GM19372 (cell line): ENCODE measurements at regions not wholly inside any gene's neighbourhood (a gene's known extent, or its start where the extent isn't known, plus 50 kb on each side); places are given as distances from the start of the nearest gene placed in this dataset.
"Not testable (repeated sequence)": the region's sequence is repeated elsewhere in the genome, so short reads cannot be mapped to it uniquely, and the experiment has no call there.

Source experiments
- ATAC-seq: cut with Tn5 transposase; IDR thresholded peaks from one replicate; pipeline ENCODE4 v1.9.1; 2021; ENCODE audit warnings: mild to moderate bottlenecking, low read depth, moderate library complexity; ENCODE audit not compliant: unreplicated experiment

- ATAC-seq, result no peak
Observed at GRCh38 chr12:105856048-105856405, 282.7 kb downstream of the NUAK1 start.

DNA sequence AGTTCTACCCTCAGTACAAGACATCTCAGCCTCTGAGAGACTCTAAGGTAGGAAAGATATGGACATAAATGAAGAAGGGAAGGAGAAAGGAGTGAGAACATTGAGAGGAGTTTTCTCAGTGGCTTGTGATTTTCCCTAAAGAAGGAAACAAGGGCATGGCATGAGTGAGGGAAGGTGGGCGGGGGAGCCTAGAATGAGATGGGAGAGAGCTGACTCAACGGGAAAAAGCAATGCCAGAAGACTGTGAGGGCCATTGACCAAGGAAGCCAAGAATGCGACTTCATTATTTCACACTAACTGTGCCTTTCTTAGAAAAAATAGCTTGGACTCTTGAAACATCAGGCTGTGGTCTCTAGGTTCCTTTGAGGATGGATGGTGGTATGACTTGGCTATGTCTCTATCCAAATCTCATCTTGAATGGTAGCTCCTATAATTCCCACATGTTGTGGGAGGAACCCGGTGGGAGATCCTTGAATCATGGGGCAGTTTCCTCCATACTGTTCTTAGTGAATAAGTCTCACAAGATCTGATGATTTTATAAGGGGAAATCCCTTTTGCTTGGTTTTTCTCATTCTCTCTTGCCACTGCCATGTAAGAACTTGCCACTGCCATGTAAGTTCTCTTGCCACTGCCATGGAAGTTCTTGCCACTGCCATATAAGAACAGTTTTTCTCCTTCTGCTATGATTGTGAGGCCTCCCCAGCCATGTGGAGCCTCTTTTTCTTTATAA is 279.6 kb downstream of the NUAK1 start:
- no peak for ATAC-seq

DNA sequence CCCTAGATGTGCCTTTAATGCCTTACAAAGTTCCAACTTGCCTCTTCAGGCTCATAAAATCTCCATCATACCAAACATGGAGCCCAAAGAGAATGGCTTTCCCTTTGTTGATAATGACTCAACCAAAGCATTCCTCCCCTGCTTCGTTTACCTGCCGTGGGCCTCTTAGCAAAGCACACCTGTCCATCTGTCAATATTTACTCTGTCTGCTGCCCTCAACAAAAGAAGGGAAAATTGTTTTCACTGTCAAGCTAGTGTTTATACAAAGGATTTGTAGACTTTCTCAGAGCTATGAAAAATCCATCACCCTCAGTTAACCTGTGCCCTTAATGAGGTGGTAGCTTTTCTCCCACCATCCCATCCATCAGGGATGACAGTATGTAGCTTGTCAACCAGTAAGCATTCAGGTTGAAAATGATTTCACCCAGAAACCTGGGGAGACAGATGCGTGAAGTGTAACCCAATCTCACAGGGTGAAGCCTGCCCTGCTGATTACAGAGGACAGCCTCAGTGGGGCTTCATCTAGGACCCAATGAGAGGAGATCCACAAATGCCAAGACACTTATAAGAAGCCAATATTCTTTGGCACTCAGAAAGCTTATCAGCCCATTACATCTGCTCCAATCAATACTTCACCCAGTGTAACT is 278.1 kb downstream of the NUAK1 start:
- ATAC-seq, result no peak

DNA sequence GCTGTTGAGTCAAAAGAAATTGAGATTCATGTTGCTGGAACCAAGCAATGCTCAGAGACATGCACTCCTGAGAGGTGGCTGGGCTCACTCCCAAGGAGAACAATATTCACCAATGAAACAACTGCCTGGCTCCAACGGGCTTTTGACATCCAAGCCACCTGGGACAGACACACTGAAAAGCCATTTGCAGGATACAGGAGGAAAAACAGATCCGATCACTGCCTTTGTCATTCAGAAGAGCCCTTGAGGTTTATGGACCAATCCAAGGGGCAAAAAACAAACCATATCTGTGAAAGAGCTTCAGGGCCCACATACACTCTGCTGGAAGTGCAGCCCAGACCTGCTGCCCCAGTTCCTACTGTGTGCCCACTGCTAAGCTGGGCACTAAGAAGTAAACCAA is 277.5 kb downstream of the NUAK1 start:
- no peak for ATAC-seq

GRCh38 chr12:105862163-105862821 is 276.5 kb downstream of the NUAK1 start:
- no peak for ATAC-seq

GRCh38 chr12:105864316-105864715 is 274.4 kb downstream of the NUAK1 start:
- no peak for ATAC-seq

DNA sequence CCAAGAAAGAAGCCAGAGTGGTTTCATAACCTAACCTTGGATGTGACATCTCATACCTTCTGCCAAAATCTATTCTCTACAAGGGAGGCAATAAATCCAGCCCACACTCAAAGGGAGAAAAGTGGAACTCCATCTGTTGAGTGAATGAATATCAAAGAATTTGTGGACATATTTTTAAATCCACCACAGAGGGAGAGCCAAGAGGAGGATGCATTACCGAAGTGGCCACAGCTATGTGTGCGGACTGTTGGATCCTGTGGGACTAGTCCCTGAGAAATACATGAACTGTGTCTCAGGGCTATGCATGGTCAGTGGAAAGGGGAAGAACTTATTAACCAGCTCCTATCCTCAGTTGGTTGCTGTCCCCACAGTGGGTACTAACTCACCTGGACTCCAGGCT is 273.9 kb downstream of the NUAK1 start:
- no peak for ATAC-seq

GRCh38 chr12:105865886-105866285 is 272.9 kb downstream of the NUAK1 start:
- no peak for ATAC-seq

- ATAC-seq, result no peak
Observed at GRCh38 chr12:105874121-105874520, 264.6 kb downstream of the NUAK1 start.

DNA sequence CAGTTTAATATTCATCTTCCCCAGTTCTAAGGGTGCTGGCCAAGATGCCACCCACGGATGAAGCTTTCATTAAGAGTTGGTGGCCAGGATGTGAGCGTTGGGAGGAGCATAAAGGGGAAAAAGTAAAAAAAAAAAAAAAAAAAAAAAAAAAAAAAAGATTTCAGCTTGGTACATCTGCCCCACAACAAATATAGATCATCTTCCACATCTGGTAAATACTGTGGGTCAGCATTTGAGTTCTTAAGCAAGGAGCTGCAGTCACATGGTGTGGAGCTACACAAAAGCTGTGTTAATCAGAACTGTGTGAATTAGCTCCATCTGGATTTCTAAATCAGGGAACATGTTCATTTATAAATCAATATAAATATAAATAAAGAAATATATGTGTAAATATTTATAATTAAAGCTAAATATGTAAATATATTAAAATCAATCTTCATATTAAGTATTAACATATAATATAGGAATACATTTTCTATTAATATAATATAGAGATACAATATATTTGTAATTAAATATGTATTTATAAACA is 262.3 kb downstream of the NUAK1 start:
- no peak for ATAC-seq

DNA sequence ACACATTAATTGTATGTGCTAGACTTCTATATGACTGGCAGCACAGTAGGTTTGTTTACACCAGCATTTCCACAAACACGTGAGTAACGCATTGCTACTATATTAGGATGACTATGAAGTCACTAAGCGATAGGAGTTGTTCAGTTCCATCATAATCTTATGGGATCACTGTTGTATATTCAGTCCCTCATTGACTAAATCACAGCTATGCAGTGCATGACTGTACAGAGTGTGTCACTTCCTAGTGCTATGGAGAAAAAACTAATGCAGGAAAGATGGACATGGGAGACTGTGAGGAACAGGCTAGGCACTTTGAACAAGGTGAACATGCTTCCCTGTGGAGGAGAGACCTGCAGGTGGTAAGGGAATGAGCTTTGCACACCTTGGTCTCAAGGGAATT is 259.8 kb downstream of the NUAK1 start:
- ATAC-seq, result no peak

DNA sequence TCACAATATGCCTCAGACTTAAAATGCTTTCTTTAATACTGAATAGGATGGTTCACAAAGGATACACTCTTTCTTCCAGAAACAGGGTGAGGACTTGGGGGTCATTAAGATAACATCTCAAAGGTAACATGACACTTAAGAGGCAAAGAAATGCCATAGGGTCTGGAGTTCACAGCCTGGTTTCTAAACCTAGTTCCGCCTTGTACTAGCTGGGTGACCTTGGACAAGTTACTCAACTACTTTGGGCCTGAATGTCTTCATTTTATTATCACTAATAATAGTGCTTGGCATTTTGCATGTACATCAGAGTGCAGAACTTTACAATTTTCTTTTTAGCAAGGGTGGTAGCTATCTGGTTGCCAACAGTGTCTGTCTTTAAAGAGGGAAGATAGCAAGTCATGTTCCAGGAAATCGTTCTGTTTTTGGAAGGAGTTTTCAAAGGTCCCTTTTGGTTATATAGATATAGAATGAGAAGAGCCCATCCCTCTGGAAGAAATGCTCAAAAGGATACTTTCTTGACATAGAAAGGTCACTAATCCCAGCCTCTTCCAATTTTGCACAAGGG is 257.8 kb downstream of the NUAK1 start:
- no peak for ATAC-seq

GRCh38 chr12:105882404-105882803 is 256.4 kb downstream of the NUAK1 start:
- ATAC-seq, result no peak

- ATAC-seq, result no peak
Observed at GRCh38 chr12:105887131-105887530, 251.6 kb downstream of the NUAK1 start.

DNA sequence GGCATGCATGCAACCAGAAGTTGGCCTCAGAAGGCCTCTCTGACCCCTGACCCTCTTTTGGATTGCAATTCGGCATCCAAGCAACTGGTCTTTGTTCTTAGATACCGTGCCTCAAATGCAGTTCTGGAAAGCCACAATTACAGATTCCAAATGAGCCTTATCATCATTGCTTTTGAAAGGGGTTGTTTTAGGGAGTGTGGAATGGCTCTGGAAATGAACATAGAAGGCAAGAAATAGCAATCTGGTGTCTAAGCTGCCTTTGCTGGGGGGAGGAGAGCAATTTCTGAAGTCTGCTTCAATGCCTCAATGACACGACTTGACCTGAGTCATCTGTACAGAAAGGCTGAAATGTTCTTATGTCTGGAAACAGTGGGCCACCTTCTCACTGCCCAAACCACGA is 250.1 kb downstream of the NUAK1 start:
- ATAC-seq, result no peak

DNA sequence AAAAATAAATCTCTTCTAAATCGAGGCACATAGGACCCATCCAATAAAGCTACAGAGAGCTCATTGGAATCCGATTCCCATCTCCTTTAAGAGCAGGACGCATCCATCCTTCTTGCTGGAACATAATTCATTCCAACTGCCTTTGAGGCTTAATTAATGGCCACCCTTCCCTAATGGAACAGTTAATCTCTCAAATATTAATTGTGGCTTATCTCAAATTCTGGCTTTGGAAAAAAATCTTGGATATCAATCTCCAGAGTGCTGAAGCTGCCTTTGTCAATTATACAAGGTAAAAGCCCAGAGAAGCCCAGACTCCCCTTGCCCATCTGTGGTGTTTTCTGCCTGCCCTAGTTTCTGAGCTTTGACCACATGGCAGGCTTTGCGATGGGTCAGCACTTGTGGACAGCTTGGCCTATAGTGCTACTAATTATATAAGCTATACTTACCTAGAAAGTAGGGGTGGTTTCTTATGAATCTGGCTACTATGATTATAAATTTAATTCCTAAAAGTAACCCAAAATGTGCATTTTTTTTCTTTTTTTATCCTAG is 246.3 kb downstream of the NUAK1 start:
- no peak for ATAC-seq

DNA sequence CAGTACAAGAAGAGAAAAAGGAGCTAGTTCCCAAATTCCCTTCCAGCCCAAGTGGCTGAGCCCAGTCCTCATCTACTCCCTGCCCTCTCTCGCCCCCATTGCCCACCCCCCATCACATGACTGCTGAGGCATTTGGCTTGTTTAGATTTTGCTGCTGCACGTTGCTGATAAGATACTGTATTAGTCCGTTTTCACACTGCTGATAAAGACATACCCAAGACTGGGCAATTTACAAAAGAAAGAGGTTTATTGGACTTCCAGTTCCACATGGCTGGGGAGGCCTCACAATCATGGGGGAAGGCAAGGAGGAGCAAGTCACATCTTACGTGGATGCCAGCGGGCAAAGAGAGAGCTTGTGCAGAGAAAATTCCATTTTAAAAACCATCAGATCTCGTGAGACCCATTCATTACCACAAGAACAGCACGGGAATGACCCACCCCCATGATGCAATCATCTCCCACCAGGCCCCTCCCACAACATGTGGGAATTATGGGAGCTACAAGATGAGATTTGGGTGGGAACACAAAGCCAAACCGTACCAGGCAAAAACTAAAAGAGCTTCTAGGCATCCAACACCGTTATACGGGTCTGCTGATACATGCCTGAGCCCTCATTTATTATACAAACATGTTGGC is 243.4 kb downstream of the NUAK1 start:
- ATAC-seq, result not testable (repeated sequence)

GRCh38 chr12:105897311-105897725 is 241.4 kb downstream of the NUAK1 start:
- ATAC-seq, result no peak

- not testable (repeated sequence) for ATAC-seq
Observed at GRCh38 chr12:105898271-105898670, 240.5 kb downstream of the NUAK1 start.

GRCh38 chr12:105899589-105899988 is 239.2 kb downstream of the NUAK1 start:
- ATAC-seq, result no peak
